GM13977 (cell line): ENCODE measurements at regions not wholly inside any gene's neighbourhood (a gene's known extent, or its start where the extent isn't known, plus 50 kb on each side); places are given as distances from the start of the nearest gene placed in this dataset.

Source experiments
- DNase-seq: peaks from one replicate; pipeline ENCODE4 v3.0.0; 2012; ENCODE audit warnings: low spot score
- CTCF ChIP-seq: IDR thresholded peaks from 2 replicates; pipeline ENCODE4 v1.5.1; 2012; ENCODE audit warnings: mild to moderate bottlenecking, control low read depth; ENCODE audit not compliant: insufficient read depth; ENCODE audit errors: extremely low read depth, missing control alignments
- in situ Hi-C: fragments of 300-500 bp; cut with MboI; formaldehyde crosslinking; loops from one replicate; pipeline ENCODE4 v1.12.0; 2022; ENCODE audit warnings: low sequenced_read_pairs, low pct_unique_long_range_greater_than_20kb, mixed read lengths, inconsistent platforms; ENCODE audit not compliant: unreplicated experiment

GRCh38 chr4:140246216-140246615 lies 92.2 kb upstream of the MAML3 start:
- DNase-seq = no peak
- TF ChIP-seq CTCF = no peak
- in situ Hi-C loops = no loop called here

GRCh38 chr4:140244328-140244727 lies 90.3 kb upstream of the MAML3 start:
- no peak for DNase-seq
- in situ Hi-C loops = no loop called here
- no peak for TF ChIP-seq CTCF

GRCh38 chr4:140243278-140243753 lies 89.3 kb upstream of the MAML3 start:
- in situ Hi-C loops = no loop called here
- DNase-seq = peak; percentile 65
- TF ChIP-seq CTCF = no peak

- DNase-seq = no peak
- in situ Hi-C loops = no loop called here
- no peak for TF ChIP-seq CTCF
These were observed 88.6 kb upstream of the MAML3 start for GRCh38 chr4:140242357-140243277.

GRCh38 chr4:140240237-140240636 lies 86.3 kb upstream of the MAML3 start:
- in situ Hi-C loops = no loop called here
- TF ChIP-seq CTCF = no peak
- DNase-seq = no peak

- TF ChIP-seq CTCF = no peak
- DNase-seq = no peak
- in situ Hi-C loops = no loop called here
These were observed 85.3 kb upstream of the MAML3 start for GRCh38 chr4:140239311-140239710.
